WTC11 (cell line): ENCODE measurements at regions not wholly inside any gene's neighbourhood (a gene's known extent, or its start where the extent isn't known, plus 50 kb on each side); places are given as distances from the start of the nearest gene placed in this dataset.

Source experiments
- ATAC-seq: fragments of 200-7000 bp; cut with Tn5 transposase; 2 replicates; pipeline ENCODE4 v1.10.0; 2021; ENCODE audit warnings: mild to moderate bottlenecking, moderate library complexity
- CTCF ChIA-PET: fragments of 300-600 bp; sonication (Branson Sonifier 250); formaldehyde crosslinking; loops from one replicate; lab custom pipeline; 2021; ENCODE audit warnings: antibody characterized with exemption; lab: Charles Lee
- POLR2A ChIA-PET: fragments of 350-600 bp; sonication (Branson Sonifier 250); formaldehyde crosslinking; loops from one replicate; lab custom pipeline; 2021; ENCODE audit warnings: antibody characterized with exemption; lab: Charles Lee
- DNase-seq: peaks from one replicate; pipeline ENCODE4 v3.0.0; 2021; ENCODE audit warnings: low spot score
- H3K27ac Mint-ChIP-seq: 2 replicates; pipeline ENCODE4 v1.8.0; 2021; ENCODE audit warnings: mixed read lengths
- H3K27me3 Mint-ChIP-seq: 2 replicates; pipeline ENCODE4 v1.8.0; 2021; ENCODE audit warnings: low read depth, mild to moderate bottlenecking, moderate library complexity, mixed read lengths
- H3K36me3 Mint-ChIP-seq: 2 replicates; pipeline ENCODE4 v1.8.0; 2021; ENCODE audit warnings: mixed read lengths
- H3K4me1 Mint-ChIP-seq: 2 replicates; pipeline ENCODE4 v1.8.0; 2022; ENCODE audit warnings: mixed read lengths
- H3K4me3 Mint-ChIP-seq: 2 replicates; pipeline ENCODE4 v1.8.0; 2021; ENCODE audit warnings: mild to moderate bottlenecking, moderate library complexity, mixed read lengths
- H3K9me3 Mint-ChIP-seq: 2 replicates; pipeline ENCODE4 v1.8.0; 2021; ENCODE audit warnings: mixed read lengths
- ARID4B ChIP-seq: sonication (generic); formaldehyde crosslinking; IDR thresholded peaks from 2 replicates; pipeline ENCODE4 v1.8.0; 2023; ENCODE audit warnings: missing genetic modification reagents, mild to moderate bottlenecking, borderline replicate concordance
- ATF2 ChIP-seq: sonication (generic); formaldehyde crosslinking; IDR thresholded peaks from 2 replicates; pipeline ENCODE4 v1.8.1; 2022; ENCODE audit warnings: low read depth, missing genetic modification reagents, borderline replicate concordance
- CREB1 ChIP-seq: sonication (generic); formaldehyde crosslinking; IDR thresholded peaks from 2 replicates; pipeline ENCODE4 v1.8.0; 2023; ENCODE audit warnings: mild to moderate bottlenecking, missing genetic modification reagents
- E2F4 ChIP-seq: sonication (generic); formaldehyde crosslinking; IDR thresholded peaks from 2 replicates; pipeline ENCODE4 v1.8.1; 2022; ENCODE audit warnings: low read depth, mild to moderate bottlenecking, moderate library complexity, missing genetic modification reagents, borderline replicate concordance
- EMX1 ChIP-seq: fragments of 250-450 bp; sonication (Bioruptor Pico); IDR thresholded peaks from 2 replicates; pipeline ENCODE4 v1.8.0; 2021; ENCODE audit warnings: mild to moderate bottlenecking
- ETV6 ChIP-seq: sonication (generic); formaldehyde crosslinking; IDR thresholded peaks from 2 replicates; pipeline ENCODE4 v1.8.1; 2022; ENCODE audit warnings: mild to moderate bottlenecking, missing genetic modification reagents
- GABPB1 ChIP-seq: sonication (generic); formaldehyde crosslinking; IDR thresholded peaks from 2 replicates; pipeline ENCODE4 v1.8.1; 2023; ENCODE audit warnings: mild to moderate bottlenecking, missing genetic modification reagents
- HMGA2 ChIP-seq: fragments of 250-450 bp; sonication (Bioruptor Pico); IDR thresholded peaks from 2 replicates; pipeline ENCODE4 v1.4.0; 2021; ENCODE audit warnings: mild to moderate bottlenecking, moderate library complexity
- IRF2 ChIP-seq: sonication (generic); formaldehyde crosslinking; IDR thresholded peaks from 2 replicates; pipeline ENCODE4 v1.8.0; 2022; ENCODE audit warnings: low read depth, missing genetic modification reagents, borderline replicate concordance
- MLX ChIP-seq: sonication (generic); formaldehyde crosslinking; IDR thresholded peaks from 2 replicates; pipeline ENCODE4 v1.8.1; 2023; ENCODE audit warnings: mild to moderate bottlenecking, missing genetic modification reagents, moderate library complexity
- MYBL2 ChIP-seq: sonication (generic); formaldehyde crosslinking; IDR thresholded peaks from 2 replicates; pipeline ENCODE4 v1.8.1; 2023; ENCODE audit warnings: mild to moderate bottlenecking, moderate library complexity, missing genetic modification reagents
- NFE2L1 ChIP-seq: sonication (generic); formaldehyde crosslinking; IDR thresholded peaks from 2 replicates; pipeline ENCODE4 v1.8.1; 2023; ENCODE audit warnings: missing genetic modification reagents
- TEAD1 ChIP-seq: sonication (generic); formaldehyde crosslinking; IDR thresholded peaks from 2 replicates; pipeline ENCODE4 v1.8.0; 2022; ENCODE audit warnings: mild to moderate bottlenecking, missing genetic modification reagents
- USF1 ChIP-seq: sonication (generic); formaldehyde crosslinking; IDR thresholded peaks from 2 replicates; pipeline ENCODE4 v1.8.0; 2022; ENCODE audit warnings: mild to moderate bottlenecking, missing genetic modification reagents
- USF2 ChIP-seq: sonication (generic); formaldehyde crosslinking; IDR thresholded peaks from 2 replicates; pipeline ENCODE4 v1.8.1; 2023; ENCODE audit warnings: mild to moderate bottlenecking, missing genetic modification reagents, moderate library complexity
- ZNF138 ChIP-seq: sonication (generic); formaldehyde crosslinking; conservative IDR thresholded peaks from 2 replicates; pipeline ENCODE4 v1.8.1; 2022; ENCODE audit warnings: mild to moderate bottlenecking, moderate library complexity, missing genetic modification reagents
- ZNF281 ChIP-seq: sonication (generic); formaldehyde crosslinking; IDR thresholded peaks from 2 replicates; pipeline ENCODE4 v1.8.0; 2023; ENCODE audit warnings: mild to moderate bottlenecking, missing genetic modification reagents
- ZNF425 ChIP-seq: fragments of 250-450 bp; sonication (Bioruptor Pico); conservative IDR thresholded peaks from 2 replicates; pipeline ENCODE4 v1.9.0; 2021; ENCODE audit warnings: mild to moderate bottlenecking

GRCh38 chr20:60895363-60896079 is 356.5 kb upstream of the CDH4 start:
- H3K27me3 Mint-ChIP-seq, result peaks cover 9% of the 10 kb centered on the region
- no peaks in the 10 kb centered on the region for H3K36me3 Mint-ChIP-seq
- TF ChIP-seq ZNF281 (CRISPR knock-in tag), result no peak
- no peak for TF ChIP-seq TEAD1
- no peak for TF ChIP-seq CREB1
- no peak for TF ChIP-seq NFE2L1 (CRISPR knock-in tag)
- no peak for ATAC-seq
- POLR2A ChIA-PET, result no interaction called here
- CTCF ChIA-PET, result no interaction called here
- H3K4me3 Mint-ChIP-seq, result no peak overlapping the region
- H3K27ac Mint-ChIP-seq, result no peak overlapping the region
- no peak for DNase-seq
- 0 out of 2 replicates have a peak, but pooled peaks cover 3% of the 10 kb centered on the region for H3K9me3 Mint-ChIP-seq
- peaks cover 35% of the 10 kb centered on the region for H3K4me1 Mint-ChIP-seq

GRCh38 chr20:60897976-60898375 is 354.1 kb upstream of the CDH4 start:
- H3K4me1 Mint-ChIP-seq, result peaks cover 35% of the 10 kb centered on the region
- CTCF ChIA-PET, result interaction anchor here (0.8 to 2.1 kb wide), 2 partner anchors 46 to 526 kb away, joined by 4 to 5 read pairs; no protein-coding TSS in a partner anchor
- peaks cover 7% of the 10 kb centered on the region for H3K36me3 Mint-ChIP-seq
- H3K27ac Mint-ChIP-seq, result no peak overlapping the region
- ATAC-seq (no peak), DNase-seq (no peak)
- H3K9me3 Mint-ChIP-seq, result peaks cover 12% of the 10 kb centered on the region
- POLR2A ChIA-PET, result no interaction called here
- no peak overlapping the region for H3K4me3 Mint-ChIP-seq
- H3K27me3 Mint-ChIP-seq, result peaks cover 32% of the 10 kb centered on the region
- TF ChIP-seq E2F4 (CRISPR knock-in tag) (no peak), GABPB1 (CRISPR knock-in tag) (no peak), ETV6 (CRISPR knock-in tag) (no peak), EMX1 (CRISPR knock-in tag) (no peak), ARID4B (no peak), MYBL2 (CRISPR knock-in tag) (no peak), NFE2L1 (CRISPR knock-in tag) (no peak), MLX (CRISPR knock-in tag) (no peak), ZNF138 (CRISPR knock-in tag) (no peak), IRF2 (no peak), ZNF425 (CRISPR knock-in tag) (no peak), ATF2 (CRISPR knock-in tag) (no peak), USF2 (CRISPR knock-in tag) (no peak), USF1 (CRISPR knock-in tag) (no peak), HMGA2 (CRISPR knock-in tag) (no peak), CREB1 (no peak)
